GM21367 (cell line): ENCODE measurements at regions not wholly inside any gene's neighbourhood (a gene's known extent, or its start where the extent isn't known, plus 50 kb on each side); places are given as distances from the start of the nearest gene placed in this dataset.
A peak's percentile ranks its signal among the peaks of the same experiment; 100 is the strongest.

Experiments used
- ATAC-seq: cut with Tn5 transposase; IDR thresholded peaks from one replicate; pipeline ENCODE4 v1.9.1; 2021; ENCODE audit not compliant: unreplicated experiment

- ATAC-seq = no peak
These were observed 106.7 kb upstream of the SLC28A3 start for GRCh38 chr9:84447305-84447704.

GRCh38 chr9:84450029-84450428 lies 109.5 kb upstream of the SLC28A3 start:
- no peak for ATAC-seq

GRCh38 chr9:84456527-84456926 lies 116.0 kb upstream of the SLC28A3 start:
- no peak for ATAC-seq

- no peak for ATAC-seq
These were observed 120.1 kb upstream of the SLC28A3 start for GRCh38 chr9:84460695-84461094.

GRCh38 chr9:84463272-84463671 lies 122.7 kb upstream of the SLC28A3 start:
- no peak for ATAC-seq

DNA sequence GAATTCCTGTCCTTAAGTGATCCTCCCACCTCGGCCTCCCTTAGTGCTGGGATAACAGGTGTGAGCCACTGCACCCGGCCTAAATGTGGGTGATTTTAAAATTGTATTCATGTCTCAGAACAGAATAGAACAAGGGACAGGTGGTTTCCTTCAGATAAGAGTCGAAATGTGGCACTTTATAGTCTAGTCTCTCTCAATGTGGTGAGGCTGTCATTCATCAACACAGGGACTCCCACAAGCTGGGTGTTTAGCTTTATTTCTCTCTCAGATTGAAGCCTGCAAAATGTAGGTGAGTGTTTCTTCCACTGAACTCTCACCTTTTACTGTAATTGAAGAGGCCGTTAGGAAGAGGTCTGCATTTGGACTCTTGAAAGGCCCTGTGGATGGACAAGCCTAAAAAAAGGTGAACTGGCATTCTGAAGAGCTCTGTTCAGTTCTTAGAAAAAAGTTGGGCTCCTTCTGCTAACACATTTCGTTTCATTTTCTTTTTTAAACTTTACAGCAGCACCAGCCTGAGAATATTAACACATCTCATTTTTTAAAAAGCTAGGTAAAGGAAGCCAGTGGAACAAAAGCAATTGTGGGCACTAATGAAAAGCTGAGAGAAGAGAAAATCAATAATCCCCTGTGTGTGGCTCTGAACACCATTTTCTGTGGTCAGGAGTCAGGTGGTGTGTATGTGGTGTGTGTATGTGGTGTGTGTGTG lies 126.2 kb upstream of the SLC28A3 start:
- no peak for ATAC-seq

GRCh38 chr9:84471816-84472215 lies 131.3 kb upstream of the SLC28A3 start:
- no peak for ATAC-seq

- no peak for ATAC-seq
These were observed 138.4 kb upstream of the SLC28A3 start for GRCh38 chr9:84478996-84479395.

DNA sequence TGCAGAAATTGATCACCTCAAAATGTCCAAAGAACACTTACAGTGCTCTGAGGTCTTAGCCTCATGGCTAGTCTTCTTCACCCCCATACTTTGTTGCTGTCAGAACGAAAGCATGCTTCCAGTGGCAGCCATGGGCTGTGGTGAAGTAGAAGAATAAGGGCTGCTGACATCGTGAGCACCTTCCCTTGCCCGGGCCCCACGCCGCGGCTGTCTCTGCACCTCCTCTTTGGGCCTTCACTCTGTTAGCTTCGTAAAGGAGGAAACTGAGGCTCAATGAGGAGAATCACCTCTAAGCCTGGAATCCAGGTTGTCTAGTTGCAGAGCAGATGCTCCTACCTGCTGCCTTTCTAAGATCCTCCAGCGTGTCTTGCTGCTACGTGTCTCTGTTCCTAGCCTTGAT lies 139.5 kb upstream of the SLC28A3 start:
- no peak for ATAC-seq

DNA sequence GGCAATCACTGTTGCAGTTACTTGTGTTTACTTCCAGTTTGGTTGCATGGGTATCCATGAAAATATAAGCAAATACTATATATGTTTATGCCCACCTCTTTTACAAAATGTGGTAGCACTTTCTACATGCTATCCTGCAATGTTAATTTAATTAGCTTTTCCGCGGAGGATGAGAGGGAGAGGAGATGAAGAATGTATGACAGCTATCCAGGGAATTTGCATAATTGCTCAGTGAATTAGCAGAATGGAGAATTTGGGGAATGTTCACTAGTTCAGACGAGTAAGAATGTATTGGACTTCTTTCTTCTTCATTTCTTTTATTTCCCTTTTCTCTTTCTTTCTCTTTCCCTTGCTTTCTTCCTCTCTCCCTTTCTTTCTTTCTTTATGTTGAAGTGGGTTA lies 140.7 kb upstream of the SLC28A3 start:
- no peak for ATAC-seq

- no peak for ATAC-seq
These were observed 141.2 kb upstream of the SLC28A3 start for GRCh38 chr9:84481636-84482218.

DNA sequence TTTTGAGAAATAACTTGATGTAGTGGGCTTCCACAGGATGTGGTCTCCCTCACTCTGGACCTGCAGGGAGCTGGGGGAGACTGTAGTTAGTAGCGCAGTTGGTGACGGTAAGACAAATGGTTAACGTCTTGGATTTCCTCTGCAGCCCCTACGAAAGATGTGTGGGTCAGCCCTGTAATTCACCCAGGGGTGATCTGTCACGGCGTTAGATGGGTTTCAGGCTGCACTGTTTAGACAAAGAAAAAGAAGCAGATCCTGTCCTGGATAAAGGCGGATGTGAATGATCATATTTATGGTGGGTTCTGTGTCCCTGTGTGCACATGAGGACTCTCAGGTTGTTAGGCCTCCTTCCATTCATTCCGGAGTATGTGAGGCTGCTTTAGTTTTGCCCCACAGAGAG lies 142.0 kb upstream of the SLC28A3 start:
- no peak for ATAC-seq

DNA sequence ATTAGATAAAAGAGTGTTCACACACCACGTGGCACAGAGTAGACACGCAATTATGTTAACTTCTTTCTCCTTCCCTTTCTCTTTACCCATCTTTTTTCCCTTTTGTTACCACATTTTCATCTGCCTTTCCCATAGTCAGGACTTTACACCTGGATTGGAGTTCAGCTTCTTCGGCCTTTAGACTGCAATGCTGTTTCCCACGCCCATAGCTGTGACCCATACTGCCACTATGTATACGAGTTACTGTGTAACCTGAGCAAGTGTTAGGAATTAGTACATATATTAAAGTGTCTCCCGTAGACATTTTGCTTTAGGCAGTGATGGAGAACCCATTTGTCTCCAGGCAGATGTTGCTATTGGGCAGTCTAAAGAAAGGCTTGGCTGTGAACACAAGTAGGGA lies 143.6 kb upstream of the SLC28A3 start:
- ATAC-seq = no peak

GRCh38 chr9:84485539-84485938 lies 145.0 kb upstream of the SLC28A3 start:
- ATAC-seq = no peak

DNA sequence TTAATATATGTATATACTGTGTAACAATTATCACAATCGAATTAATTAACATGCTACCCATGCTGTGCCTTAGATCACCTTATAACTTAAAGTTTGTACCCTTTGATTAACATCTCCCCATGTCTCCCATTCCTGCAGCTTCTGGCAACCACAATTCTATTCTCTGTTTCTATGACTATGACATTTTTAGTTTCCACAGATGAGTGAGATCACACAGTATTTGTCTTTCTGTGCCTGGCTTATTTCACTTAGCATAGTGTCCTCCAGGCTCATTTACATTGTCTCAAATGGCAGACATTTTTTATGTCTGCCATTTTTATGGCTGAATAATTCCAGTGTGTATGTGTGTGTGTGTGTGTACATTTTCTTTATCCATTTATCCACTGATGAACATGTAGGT lies 146.1 kb upstream of the SLC28A3 start:
- ATAC-seq = no peak

- no peak for ATAC-seq
These were observed 149.8 kb upstream of the SLC28A3 start for GRCh38 chr9:84490206-84490841.

- no peak for ATAC-seq
These were observed 150.3 kb upstream of the SLC28A3 start for GRCh38 chr9:84490842-84491325.

GRCh38 chr9:84492366-84493159 lies 152.0 kb upstream of the SLC28A3 start:
- ATAC-seq = no peak

- ATAC-seq = no peak
These were observed 152.9 kb upstream of the SLC28A3 start for GRCh38 chr9:84493284-84493947.

GRCh38 chr9:84499969-84500582 lies 159.5 kb upstream of the SLC28A3 start:
- ATAC-seq = peak; percentile 65

GRCh38 chr9:84500826-84501225 lies 160.3 kb upstream of the SLC28A3 start:
- no peak for ATAC-seq
